HG02763 (cell line): ENCODE measurements at regions not wholly inside any gene's neighbourhood (a gene's known extent, or its start where the extent isn't known, plus 50 kb on each side); places are given as distances from the start of the nearest gene placed in this dataset.

Experiments used
- ATAC-seq: cut with Tn5 transposase; IDR thresholded peaks from one replicate; pipeline ENCODE4 v1.9.1; 2021; ENCODE audit warnings: mild to moderate bottlenecking, moderate library complexity; ENCODE audit not compliant: unreplicated experiment

DNA sequence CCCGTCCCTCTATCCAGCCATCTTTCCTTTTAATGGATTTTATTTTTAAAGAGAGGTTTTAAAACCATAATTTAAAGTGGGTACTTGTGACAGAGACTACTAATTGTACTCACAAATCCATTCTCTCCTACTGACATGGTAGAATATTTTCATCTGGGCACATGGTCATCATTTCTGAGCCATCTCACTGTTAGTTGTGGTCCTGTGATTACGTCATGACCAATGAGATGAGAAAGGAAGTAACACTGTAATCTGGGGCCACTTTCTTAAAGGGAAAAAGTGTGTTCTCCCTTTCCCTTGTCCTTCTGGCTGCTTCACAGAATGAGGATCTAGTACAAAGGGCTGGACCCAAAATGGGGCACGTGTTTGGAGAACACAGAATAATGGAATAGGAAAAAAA lies 538.7 kb downstream of the CMPK2 start:
- no peak for ATAC-seq

DNA sequence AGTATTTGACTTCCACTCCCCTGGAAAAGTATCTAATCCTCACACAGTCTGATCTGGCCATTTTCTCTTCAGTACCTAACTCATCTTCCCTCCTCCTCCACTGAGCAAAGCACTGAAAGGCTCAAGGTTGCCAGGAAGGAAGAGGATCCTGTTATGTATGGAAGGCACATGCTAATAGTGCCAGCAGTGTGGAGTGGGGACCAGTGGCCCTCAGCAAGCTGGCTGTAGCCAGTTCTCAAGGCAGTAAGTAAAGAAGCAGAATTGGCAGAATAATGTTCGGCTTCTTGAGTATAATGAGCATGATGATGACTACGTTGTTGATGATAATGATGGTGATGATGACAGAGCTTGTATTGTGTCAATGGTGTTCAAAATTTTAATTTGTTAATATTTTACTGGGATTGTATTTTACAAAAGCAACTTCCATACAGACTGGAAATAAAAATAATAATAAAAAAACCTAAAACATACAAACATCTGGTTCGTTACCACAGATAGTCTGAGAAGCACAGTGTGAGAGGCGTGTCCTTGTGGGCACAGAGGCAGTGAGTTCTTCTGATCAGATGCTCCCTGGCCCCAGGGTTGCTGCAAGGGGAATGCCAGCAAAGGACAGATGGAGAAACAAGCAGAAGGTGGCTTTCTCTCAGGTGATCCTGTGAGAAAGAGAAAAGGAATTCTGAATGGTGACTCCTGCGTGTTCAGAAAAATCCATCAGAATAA lies 528.8 kb downstream of the CMPK2 start:
- no peak for ATAC-seq

DNA sequence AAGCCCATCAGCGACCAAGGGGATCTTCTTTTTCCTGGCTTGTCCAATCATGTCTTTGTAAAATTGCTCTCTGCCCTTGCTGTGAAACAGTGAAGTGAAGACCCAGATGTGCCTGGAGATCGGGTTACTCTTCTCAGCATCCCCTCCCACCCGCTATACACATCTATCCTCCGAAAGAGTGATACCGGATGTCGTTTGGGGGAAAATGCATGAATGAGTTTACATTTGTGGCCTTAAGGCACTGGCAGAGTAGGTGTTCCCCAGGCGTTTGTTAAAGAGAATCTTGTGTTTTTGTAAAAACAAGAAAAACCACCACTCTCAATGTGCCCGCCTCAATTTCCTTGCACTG lies 528.3 kb downstream of the CMPK2 start:
- no peak for ATAC-seq

DNA sequence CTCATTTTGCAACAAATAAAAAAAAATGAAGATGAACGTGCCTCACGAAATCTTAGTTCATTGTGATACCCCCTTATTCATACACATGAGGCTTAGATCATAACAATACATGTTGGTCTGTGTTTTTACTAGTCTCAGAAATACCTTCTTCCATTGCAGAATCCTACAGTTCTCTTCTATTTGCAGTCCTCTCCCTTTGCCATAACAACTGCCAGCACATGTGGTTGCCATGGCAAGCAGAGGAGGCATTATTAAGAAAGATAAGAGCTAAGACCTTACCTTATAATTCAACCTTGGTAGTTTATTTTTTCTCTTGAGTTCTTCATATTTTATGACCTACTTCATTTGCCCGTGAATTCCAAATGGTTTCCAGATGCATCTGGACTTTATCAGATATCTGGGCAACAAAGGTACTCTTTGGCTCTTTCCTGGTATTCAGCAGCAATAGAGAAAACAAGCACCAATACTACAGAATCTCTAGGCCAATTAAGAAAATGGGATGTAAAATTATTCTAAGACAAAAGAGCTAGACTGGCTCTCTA lies 524.0 kb downstream of the CMPK2 start:
- no peak for ATAC-seq

DNA sequence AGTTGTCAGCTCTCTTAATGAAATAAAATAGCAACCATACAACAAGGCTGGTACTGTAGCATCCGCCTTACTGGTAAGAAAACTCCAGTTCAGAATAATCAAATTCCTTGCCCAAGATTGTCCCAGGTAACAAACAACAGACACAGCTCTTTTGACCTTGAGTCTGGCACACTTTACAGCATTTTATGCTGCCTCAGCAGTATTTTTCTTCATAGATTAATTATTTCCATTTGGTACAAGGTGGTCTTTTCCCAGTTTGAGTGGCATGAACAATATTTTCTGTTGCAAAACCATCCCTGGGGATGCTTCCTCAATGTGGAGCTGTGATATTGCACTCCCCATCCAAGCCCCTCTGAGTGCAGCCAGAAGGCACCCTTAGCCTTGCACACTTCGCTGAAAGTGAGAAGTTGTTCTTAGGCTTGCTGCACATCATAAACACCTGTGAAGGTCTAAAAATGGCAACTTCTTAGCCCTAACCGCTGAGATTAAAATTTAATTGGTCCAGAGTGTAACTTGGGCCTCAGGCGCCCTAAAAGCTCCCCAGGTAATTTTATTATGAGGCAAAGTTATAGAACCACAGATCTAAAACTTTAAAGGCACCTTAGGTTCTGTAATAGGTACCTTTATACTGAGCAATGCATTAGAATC lies 523.3 kb downstream of the CMPK2 start:
- peak; percentile 34 for ATAC-seq

DNA sequence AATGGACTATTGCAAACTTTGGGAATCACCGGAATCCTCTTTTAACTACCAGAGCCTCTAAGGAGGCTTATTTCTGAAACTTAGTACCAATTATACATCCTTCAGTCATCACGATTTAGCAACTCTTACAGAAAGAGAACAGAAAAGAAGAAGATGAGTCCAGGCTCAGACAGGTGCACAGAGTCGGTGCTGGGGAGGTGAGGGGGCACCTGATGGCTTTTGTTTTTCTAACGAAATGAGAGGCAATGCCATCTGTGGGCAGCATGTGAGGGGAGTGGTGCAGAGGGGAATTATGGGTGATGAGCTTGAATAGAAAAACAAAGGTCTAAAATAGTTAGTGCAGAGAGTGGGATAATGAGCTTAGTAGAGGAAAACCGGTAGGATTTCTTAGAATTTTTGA lies 522.6 kb downstream of the CMPK2 start:
- no peak for ATAC-seq

DNA sequence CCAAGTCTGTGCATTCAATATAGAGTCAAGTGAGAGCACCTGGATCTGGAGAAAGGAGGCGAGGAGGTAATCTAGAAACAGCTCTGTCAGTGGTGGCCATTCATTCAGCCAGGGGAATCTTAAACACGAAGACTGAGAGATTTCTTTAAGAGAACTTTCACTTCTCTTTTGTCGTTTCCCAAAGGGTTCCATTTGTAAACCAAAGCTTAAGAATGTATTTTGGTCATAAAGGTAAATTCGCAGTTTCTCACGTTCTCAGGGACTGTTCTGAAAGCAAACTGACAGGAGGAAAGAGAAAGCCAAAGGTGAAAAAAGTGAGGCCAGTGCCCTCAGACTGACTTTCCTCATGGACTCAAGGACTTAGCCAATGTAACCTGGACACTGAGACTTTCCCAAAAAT lies 513.5 kb downstream of the CMPK2 start:
- peak; percentile 89 for ATAC-seq

DNA sequence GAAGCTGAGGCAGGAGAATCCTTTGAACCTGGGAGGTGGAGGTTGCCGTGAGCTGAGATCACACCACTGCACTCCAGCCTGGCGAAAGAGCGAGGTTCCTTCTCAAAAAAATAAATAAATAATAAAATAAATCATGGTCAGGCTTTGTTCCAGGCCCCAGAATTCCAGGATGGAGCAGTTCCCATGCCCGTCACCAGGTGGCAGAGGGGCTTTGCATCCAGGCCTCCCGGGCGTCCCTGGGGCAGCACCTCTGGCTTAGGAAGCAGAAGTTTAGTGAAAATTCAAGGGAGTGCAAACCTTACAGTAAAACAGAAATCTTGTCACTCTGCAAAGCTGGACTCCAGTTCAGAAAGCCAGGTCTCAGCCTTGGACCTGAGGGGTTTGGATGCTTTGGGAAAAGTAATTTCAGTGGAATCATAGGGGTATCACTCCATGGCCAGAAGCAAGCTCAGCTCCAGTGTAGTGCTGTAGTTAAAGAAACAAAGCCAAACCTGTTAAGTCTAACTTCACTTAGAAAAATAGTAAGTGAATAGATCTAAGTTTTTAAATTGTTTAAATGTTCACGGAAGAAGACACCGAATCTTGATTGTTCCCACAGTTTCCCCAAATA lies 512.7 kb downstream of the CMPK2 start:
- ATAC-seq: no peak

DNA sequence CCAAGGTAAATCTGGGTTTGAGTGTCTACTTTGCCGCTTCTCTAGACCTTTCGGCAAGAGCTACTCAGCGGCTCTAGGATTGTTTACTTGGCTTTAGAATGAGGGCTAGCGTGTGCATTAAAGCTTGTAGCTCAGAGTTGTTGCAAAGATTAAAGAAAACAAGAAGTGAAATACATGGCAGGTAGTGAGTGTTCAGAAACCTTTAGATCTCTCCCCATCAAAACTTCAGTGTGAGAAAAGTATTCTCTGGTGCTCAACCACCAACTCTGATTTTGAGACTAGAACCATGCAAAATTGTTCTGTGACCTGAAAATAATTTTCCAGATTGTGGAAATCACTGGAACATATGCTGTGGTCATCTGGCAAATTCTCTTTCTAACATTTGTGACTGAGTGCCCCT lies 512.0 kb downstream of the CMPK2 start:
- peak; percentile 39 for ATAC-seq

DNA sequence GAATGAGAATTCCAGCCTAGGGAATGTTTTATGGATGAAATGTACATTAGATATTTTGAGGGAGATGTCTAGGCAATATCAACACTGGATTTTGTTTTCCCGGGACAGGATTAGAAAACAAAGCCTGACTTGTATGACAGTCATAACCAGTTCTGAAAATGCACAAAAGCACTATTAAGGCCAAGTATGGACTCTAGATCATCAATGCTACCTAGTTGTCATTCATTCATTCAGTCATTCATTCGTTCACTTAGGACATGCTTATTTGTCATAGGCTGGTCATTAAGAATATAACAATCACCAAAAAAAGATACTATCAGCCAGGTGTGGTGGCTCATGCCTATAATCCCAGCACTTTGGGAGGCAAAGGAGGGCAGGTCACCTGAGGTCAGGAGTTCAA lies 511.2 kb downstream of the CMPK2 start:
- no peak for ATAC-seq

DNA sequence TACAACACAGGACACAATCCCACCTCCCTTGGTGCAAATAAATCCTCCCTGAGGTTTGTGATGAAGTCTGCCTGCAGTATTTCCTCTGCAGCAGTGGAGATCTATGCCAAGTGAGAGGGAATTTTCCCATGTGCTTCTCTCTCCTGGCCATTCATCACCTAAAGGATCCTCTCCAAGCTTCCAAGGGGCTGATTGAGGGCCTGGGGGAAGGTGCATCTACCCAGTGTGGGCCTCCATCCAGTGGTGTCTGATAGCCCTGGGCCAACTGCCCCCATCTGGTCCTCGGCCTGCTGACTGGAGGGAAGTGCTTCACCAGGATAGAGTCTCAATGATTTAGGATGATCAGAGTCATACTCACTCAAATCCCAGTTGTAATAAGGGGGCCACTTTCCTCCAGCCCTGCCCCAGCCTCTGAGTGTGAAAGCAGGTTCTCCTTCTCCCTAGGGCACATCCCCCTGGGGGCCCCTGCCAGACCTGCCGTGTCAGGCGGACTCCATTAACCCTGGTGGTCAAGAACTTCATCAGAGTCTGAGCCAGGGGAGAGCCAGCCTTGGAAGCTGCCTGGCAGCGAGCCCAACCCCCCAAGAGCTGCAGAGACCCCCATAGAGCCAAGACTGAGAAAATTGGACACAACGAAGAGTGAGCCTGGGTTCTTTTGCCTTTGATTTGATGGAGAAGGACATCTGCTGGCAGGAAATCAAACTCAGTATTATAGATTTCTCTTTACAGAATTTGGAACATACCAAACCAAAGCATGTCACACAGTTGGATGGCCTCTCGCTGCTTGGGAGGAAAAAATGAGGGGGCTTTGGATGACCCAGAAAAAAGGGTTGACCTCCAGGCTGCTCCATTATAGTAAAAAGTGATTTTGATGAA lies 509.6 kb downstream of the CMPK2 start:
- no peak for ATAC-seq

DNA sequence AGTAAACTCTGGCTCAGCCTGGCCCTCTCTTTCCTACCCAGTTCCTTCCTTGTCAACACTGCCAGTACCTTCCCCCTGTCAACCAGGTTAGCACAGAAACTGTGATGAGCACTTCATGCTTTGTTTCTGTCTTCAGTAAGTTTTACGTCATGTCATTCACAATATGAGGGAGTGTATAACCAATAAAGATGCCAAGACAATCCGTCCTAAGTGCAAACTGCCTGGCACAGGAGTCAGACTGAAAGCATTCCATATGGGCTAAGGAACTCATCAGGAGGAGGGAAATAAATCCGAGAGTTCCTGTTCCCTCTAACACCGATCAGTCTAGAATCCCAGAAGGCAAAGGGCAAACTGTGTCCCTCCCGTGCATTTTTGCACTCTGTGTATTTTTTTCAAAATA lies 507.2 kb downstream of the CMPK2 start:
- no peak for ATAC-seq

DNA sequence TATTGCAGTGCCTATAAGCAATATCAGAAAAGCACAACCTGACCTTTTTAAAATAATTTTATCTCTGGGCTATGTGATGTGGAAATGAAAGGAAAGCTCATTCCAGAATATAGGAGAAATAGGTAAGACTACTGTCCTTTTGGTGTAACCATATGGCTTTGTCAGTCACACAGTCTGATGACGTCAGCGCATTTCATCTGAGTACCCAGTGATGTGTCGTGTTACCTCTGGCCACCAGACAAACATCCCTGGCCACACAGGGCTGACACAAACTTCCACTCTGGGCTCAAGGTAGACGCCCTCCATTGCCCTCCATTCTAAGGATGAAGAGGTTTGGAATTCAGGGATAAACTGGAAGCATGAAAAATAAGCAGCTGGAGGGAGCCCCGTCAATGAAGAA lies 506.7 kb downstream of the CMPK2 start:
- no peak for ATAC-seq

DNA sequence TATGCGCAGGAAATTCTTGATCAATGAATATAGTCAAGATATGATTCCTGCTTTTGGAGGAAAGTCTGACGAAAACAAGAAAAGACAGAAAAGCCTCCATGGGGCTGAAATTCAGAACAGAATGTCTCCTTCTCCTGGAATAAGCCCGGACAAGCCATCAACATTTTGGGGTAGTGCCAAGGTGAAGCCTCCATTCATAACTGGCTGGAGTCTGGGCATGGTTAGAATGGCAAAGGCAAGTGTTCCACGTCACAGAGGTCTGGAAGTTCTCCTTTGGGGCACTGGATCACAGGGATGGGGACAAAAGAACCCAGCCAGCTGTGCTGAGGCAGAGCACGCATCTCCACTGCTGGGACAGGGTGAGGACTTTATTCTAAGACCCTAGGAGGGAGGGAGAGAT lies 505.7 kb downstream of the CMPK2 start:
- no peak for ATAC-seq

DNA sequence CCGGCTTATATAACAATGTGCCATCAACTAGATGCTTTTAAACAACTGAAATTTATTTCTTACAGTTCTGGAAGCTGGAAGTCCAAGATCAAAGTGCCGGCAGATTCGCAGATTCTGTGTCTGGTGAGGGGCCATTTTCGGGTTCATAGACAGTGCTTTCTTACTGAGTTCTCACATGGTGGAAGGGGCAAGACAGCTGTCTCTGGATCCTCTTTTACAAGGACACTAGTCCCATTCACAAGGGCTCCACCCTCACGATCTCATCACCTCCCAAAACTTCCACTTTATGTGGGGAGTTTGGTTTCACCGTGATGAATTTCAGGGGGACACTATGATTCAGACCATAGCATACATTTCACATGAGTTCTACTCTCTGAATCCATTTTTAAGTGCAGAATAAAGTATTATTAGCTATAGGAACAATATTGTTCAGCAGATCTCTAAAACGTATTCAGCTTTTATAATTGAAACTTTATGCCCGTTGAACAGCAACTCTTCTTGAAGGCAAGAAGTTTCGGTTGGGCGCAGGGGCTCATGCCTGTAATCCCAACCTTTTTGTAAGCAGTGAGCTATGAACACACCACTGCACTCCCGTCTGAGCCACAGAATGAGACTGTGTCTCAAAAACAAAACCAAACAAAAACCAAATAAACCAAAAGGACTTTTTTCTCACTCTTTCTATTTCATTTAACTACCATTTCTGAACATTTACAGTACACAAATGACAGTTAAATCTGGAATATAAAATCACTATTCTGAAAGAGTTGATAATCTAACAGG lies 502.8 kb downstream of the CMPK2 start:
- ATAC-seq: no peak

DNA sequence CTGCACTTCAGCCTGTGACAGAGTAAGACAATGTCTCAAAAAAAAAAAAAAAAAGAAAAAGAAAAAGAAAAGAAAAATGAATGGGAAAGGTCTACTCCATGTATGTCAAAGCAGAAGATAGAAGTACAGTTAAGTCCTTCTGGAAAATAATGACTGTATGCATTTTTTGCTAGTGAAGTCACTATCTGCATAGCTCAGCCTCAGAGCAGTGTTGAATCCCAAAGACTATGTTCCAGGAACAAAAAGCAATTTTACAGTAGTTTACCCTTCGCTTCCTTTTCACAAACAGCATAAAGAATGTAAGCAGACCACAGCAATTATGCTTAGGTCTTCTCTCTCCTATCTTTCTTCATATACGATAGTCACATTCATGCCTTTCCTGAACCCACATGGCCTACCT lies 497.4 kb downstream of the CMPK2 start:
- ATAC-seq: no peak

DNA sequence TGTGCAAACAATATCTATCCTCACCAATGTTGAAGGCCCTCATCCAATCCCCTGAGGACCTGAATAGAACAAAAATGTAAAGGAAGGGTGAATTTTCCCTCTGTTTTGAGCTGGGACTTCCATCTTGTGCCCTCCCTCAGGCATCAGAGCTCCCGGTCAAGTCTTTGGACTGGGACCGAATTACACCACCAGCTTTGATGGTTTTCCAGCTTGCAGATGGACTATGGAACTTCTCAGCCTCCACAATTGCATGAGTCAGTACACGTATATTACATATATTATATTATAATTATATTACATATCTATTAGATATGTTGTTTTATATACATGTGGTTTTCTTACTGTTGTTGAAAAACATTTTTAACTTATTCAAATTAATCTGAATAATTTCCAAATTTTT lies 496.4 kb downstream of the CMPK2 start:
- ATAC-seq: no peak

DNA sequence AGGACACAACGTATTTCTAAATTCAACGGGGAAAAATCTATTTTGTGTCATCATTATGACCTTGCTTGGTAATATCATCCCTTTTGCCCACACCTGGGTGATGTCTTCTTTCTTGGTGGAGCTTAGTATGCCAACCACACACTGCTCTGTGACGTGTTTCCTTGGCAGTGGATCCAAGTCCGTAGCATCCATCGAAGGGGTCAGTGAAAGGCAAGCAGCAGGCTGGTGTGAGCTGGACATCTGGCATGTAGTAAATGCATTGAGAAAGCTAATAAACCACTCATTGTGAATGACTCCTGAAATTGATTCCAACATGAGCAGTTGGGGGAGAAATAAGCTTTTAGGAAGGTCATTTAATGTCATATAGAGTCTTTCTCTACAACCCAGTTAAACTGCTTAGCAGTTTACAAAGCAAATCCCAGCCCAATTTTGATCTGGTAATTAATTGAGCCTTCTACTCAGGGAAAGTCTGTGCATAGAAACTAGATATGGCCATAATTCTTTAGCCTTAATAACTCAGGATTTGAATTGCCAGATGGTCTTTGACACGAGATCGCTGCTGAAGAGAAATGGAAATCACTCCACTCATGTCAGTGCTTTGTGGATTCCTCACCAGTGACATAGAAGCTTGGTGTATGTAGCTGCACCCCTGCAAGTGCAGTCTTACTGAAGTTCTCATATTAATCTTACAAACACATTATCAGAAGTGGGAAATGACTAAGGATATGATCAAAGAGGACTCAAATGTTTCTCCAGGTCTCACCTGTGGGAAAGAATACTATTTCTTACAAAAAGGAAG lies 494.8 kb downstream of the CMPK2 start:
- no peak for ATAC-seq

DNA sequence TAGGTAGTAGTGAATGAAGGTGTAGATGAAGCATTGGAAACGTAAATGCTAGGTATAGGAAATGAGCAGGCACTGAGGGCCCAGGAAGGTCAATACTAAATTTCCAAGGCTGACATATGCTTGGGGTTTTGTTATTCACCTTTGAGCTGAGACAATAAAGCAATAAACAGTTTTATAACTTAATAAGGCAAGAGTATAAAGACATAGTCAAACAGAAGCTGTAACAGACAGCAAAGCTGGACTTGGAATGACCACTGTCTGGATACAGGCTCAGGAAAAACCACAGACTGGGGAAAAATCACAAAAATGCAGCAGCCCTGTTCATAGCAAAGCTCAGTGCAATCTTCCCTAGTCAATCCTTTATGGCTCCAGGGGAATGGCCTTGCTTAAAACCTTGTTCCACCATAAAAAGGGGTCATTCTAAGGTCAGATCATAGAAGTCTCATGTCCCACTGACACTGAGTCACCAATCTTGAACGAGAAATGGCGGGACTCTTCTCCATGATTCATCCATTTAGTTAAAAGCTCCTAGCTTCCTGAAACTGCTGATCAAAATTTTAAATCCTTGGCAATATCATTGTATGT lies 493.3 kb downstream of the CMPK2 start:
- ATAC-seq: no peak
